ENCODE measurements at regions not wholly inside any gene's neighbourhood (a gene's known extent, or its start where the extent isn't known, plus 50 kb on each side); places are given as distances from the start of the nearest gene placed in this dataset.

DNA sequence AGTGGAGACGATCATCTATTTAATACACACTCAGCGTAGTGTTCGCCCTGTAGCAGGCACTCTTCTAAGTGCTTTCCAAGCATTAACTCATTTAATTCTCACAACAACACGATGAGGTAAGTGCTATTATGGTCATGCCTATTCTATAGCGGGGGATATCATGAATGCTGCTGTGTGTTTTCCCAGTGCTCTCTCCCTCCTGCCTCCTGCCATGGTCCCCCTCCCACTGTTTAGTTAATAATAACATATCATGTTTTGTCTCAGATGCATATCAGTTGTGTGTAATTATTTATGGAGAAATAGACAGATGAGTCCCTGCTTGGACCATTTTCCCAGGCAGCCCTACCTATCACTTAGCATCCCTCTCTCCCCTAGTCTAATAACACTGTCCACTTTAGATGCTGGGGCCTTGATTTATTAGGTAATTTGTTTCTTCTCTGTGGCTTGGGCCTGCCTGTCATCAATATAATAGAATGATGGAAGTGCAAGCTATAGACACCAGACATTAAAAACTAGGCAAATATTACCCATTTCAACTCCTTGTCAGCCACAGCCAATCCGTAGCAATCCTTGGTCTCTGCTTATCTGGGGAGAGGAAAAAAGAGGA lies 122.9 kb upstream of the TLE3 start:
- DNase-seq = no peak

GRCh38 chr15:70219966-70220365 lies 122.2 kb upstream of the TLE3 start:
- DNase-seq = no peak

DNA sequence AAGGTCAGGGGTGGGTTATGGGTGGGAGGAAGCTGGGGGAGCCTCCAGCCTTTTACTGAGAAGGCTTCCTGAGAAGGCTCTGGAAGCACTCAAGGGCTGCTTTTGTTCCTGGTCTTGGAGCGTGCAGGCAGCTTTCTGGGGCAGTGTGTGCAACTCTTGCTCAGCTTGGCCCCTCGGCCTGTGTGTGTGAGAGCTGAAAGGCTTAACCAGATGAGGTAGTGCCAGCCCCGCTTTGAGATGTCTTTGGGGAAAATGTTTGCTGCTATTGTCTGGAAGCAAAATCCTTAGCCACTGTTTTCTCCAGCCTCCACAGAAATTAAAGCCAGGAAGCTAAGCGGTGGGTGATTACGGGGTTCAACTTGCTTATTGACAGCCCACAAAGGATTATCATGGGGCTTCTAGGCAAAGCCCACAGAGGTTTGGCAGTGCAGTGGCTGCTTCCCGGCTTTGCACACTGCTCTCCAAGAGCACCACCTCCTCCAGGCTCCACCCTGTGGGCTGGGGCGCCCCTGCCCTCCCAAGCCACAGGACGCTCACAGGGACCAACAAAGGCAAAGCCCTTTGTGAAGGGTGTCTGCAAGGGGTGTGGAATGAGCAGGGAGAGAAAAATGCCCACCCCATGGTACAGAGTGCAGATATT lies 121.7 kb upstream of the TLE3 start:
- no peak for DNase-seq

GRCh38 chr15:70217226-70218160 lies 119.8 kb upstream of the TLE3 start:
- DNase-seq = no peak

DNA sequence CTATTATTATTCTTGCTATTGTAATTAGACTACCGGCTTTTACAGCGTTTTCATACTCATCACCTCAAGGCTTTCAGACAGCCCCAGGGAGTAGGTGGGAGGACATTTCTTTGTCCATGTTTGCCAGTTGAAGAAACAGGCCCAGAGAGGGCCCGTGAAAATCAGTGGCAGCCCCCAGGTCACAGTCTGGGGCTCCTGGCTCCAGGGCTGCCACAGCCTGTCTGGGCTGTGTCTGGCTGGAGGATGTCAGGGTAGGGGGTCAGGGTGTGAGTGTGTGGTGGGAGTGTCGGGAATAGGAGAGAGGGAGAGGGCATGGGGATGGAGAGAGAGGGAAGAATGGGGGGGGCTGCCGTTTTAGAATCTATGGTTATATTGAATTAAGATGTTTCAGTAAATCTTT lies 118.2 kb upstream of the TLE3 start:
- DNase-seq = no peak

GRCh38 chr15:70214941-70215635 lies 117.4 kb upstream of the TLE3 start:
- DNase-seq = no peak

GRCh38 chr15:70214276-70214675 lies 116.6 kb upstream of the TLE3 start:
- no peak for DNase-seq

DNA sequence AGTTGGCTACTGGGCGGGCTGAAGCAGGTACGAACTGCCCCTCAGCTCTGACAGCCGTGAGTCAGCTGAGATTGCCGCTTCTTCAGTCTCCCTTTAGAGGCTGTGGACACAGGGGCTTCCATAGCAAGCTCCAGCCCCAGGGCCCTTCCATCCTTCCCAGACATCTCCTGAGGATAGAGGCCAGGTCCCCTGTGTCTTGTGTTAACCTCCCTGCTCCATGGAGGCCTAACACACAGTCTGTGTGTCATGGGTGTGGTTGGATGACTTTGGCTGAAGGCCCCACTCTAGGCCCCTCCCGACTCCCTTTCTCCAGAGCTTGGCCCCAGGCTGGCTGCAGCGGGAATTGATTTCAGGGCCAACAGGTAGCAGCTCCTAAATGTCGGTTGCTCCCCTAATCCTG lies 116.1 kb upstream of the TLE3 start:
- DNase-seq = no peak

DNA sequence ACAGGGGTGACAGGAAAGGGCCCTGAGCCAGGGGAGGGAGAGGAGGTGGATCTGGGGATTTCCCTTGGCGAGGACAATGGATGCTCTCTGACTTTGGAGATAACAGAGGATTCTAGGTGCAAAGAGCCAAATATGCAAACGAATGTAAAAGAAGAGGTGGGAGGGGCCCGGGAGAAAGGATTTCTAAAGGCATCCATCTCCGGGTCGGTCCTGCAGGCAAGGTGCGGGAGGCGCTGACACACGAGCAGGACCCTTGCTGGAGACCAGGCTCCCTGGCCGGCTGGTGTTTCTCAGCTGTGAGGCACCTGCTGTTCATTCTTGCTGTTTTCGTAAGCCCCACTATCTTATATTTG lies 115.2 kb upstream of the TLE3 start:
- no peak for DNase-seq

GRCh38 chr15:70212286-70212962 lies 114.7 kb upstream of the TLE3 start:
- DNase-seq = no peak

DNA sequence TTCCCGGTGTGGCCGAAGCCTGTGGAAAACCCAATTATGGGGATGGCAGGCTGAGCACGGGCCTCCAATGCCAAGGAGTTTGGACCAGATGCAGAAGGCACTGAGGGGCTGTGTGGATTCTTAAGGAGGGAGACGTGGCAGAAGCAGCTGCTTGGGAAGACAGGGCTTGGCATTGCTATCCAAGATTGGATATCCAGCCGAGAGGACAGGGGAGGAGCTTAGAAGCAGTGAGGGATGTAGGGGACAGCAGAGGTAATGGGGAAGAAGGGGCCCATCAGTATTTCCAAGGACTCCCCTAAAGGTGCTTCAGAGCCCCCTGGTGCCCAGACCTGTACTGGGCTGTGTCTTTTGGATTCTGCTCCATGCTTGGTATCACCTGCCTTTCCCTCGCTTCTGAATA lies 112.8 kb upstream of the TLE3 start:
- no peak for DNase-seq

DNA sequence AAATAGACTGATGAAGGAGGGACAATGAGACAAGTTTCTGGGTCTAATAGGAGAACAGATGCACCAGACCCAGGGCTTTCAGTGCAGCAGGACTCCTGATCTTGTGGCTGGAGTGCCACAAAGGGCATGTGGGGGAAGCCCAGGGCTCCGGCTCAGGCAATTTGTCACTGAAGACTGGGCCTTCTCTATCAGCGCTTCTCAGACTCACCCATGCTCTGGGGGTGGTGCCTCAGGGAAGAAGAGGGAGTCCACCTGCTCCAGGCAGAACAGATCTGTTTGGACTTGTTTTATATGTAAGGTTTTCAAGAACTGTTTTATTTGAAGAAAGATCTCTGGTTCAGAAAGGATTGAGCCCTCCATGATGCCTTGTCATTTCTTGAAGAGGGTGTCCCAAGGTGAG lies 112.4 kb upstream of the TLE3 start:
- DNase-seq = no peak

- no peak for DNase-seq
Observed at GRCh38 chr15:70209499-70209898, 111.8 kb upstream of the TLE3 start.

- DNase-seq = no peak
Observed at GRCh38 chr15:70208332-70208731, 110.6 kb upstream of the TLE3 start.

DNA sequence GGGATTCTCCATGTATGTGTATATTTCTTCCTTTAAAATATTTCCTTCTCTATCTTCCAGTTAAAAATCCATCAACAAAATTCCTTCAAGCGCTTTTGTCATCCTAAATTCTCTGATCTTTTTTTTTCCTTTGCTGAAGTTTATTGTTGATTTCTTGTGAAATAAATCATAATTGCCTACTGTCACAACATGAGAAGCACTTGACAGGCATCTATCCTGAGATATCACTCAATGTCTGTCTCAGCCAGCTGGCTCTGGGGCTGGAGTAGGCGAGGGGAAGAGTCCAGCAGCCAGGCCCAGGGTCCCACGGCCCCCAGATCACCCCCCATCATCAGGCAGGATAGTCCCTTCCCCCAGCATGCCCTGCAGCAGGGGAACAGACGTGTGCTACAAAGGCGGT lies 109.0 kb upstream of the TLE3 start:
- DNase-seq = no peak

DNA sequence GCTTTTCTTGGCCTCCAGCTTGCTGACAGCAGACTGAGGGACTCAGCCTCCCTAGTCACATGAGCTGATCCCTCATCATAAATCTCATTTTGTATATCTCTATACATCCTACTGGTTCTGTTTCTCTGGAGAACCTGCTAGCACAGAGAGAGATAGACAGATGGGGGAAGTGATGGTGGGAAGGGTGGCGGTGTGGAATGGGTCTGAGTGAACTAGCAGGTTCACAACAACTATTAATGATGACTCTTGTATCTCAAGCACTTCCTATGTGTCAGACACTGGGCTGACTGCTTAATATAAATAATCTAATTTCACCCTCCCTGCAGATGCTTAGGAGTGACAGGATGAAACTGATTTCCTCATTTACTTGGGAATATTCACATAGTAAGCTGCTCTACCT lies 106.9 kb upstream of the TLE3 start:
- no peak for DNase-seq

- no peak for DNase-seq
Observed at GRCh38 chr15:70203981-70204560, 106.4 kb upstream of the TLE3 start.

DNA sequence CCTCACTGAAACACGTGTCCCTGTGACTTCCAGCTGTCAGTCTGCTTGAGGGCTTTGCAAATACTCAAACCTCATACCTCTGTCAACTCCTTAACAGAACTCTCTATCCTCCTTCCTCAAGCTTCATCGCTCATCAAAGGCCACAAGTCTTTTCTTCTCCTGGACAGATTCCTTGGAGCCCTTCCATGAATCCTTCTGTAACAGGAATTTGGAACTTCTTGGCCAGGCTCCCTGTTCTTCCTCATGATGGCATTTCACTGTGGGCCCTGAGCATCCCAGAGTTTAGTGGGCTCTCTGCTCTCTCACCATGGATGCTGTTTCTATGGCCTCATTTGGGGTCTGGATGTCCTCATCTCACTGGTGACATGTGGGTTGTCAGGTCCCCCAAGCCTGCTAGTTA lies 105.0 kb upstream of the TLE3 start:
- no peak for DNase-seq

- DNase-seq = no peak
Observed at GRCh38 chr15:70201425-70201775, 103.7 kb upstream of the TLE3 start.

DNA sequence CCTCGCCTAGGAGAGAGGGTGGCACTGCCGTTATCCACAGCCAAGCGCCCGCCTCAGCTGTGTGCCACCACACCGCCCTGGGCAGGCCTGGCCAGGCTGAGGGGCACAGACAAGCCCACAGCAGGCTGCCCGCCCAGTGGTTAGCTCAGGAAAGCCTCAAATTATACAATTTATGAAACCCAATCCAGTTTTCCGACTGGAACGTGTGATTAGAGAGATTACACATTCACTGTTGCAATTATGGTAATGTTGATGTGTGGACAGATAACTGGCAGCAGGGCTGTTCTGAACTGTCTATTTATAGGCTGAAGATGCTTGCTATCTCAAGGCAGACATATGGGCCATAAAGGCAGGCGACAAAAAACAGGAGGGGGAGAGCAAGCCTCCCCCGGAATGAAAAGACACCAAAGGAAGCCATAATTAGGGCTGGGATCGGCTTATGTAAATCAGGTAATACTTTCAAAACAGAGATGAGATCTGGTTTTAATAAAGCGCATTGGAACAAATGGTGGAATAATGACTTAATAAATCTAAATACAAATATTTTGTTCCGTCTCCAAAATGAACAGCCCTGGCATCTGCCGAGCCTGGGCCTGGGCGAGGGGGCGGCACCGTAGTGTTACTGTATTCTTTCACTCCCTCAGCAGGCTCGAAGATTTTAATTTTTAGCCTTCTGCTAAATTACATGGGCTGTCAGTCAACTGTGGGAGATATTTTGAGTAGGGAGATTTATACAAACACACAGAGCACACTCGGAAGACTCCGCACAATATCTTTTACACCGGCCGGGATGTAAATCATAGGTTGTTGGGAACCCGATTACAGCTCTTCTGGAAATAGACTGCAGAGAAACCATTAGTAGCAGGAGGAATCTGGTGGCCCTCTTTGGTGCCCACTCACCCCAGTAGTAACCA lies 103.1 kb upstream of the TLE3 start:
- no peak for DNase-seq
